GM04504 (cell line): ENCODE measurements at regions not wholly inside any gene's neighbourhood (a gene's known extent, or its start where the extent isn't known, plus 50 kb on each side); places are given as distances from the start of the nearest gene placed in this dataset.

Experiments used
- DNase-seq: peaks from one replicate; pipeline ENCODE4 v3.0.0-alpha.2; 2012; ENCODE audit warnings: low read depth

DNA sequence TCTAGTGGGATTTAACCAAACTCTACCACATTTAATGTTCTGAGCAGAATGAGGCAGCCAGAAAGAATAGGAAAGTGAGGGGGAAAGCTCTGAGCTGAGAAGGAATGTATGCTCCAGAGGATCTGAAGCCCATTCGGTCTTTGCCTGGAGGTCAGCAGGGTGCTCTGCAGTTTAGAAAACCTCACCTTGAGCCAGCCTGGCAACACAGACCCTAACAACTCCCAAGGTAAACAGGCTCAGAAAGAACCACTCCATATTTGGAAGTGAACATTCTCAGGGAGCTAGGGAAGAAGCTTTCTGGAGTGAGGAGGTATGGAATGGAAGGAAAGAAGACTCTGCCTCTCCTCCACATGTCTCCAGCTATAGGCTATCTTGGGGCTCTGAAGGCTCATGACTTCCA is 398.8 kb downstream of the SEC16B start:
- no peak for DNase-seq

DNA sequence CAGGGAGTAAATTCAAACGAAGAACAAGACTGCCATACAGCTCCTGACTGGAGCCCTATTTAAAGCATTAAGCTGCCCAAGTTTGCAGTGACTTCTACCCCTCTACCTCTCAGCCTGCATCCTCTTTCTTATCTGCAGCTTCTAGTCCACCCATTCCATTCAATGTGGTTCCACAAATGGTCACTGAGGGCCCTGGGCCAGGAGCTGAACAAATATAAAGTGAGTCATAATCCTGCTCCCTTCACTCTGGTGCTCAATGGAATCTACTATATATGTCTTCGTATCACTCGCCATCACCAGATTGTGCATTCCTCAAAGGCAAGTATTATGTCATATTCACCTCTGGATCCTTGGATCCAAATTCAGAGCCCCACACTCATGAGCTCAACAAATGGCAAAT is 398.7 kb downstream of the BRINP2 start:
- no peak for DNase-seq

DNA sequence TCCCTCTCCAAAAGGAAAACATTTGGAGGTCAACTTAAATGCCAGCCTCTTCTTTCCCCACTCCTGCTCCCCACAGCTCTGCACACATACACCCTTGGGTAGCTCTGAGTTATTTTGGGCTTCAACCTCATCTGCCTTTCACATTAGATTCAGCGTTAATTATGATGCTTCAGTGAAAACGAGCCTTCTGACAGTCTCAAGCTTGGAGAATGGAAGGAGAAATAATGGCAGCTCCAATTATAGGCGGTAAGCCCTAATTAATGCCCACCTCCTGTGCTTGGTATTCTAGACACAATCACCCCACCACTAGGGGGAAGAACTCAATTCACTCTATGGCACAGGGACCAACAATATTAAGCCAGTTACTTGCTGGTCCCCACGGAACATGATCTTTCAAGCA is 397.9 kb downstream of the BRINP2 start:
- DNase-seq: no peak

DNA sequence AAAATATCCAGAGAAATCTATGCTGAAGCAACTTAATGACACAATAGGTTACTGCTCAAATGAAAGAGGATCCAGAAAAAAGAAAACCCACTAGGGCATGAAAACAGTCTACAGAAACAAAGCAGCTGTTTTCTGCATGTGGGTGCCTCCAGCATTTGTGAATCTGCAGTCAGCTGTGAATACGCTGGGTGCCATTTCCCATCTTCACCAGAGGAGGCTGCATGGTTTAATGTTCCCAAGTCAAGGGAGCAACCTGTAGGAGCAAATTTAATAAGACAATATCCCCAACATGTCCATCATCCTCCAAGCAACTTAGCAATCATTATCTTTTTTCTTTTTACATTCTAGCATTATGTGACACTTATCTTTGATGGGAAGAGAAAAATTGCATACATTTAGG is 396.6 kb downstream of the BRINP2 start:
- DNase-seq: no peak

DNA sequence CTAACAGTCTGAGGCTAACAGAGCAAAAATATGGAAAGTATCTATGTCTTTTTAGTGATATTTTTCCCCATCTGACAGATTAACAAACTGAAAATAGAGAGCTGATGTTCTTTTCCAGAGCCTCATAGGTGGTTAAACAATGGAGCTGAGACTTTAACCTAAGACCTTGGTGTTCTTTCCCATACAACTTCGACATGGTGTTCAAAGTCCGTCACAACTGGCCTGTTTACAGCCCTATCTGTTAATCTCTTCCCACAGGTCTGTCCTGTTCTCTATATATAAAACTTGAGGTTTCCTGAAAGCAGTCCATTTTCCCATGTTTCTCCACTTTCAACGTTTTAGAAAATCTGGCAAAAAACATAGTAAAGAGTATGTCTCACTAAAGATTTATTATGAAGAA is 395.7 kb downstream of the BRINP2 start:
- no peak for DNase-seq

DNA sequence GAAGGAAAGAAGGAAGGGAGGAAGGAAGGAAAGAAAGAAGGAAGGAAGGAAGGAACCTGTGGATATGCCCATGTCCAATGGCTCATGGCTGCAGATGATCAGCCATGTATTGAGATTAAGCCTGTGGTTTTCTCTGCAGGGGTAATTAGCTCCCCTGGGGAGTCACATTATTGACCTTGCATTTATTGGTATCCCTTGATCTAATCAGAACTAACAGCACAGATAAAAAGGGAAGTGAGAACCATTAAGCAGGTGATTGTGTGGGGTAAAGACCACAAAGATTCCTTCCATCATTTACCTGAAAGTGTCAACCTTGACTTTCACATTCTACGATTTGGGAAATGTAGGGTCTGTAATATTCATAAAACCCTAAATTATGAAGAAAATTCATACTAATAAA is 390.7 kb downstream of the BRINP2 start:
- DNase-seq: no peak

DNA sequence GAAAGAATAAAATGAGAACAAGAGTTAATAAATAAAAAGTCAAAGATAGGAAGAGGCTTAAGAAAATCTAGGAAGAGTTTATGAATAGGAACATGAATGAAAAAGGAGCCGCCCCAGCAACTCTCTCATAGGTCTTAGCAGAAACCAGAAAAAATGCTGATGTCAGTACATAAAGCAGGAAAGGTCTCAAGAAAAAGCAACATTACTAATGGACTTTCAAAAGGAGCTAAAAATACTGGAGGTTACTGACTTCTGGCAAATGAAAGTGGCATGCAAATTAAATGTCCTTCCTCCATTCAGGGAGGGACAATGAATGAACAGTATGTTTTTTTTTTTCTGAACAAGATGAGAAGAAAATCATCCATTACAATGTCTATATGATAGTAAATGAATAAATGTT is 387.6 kb downstream of the BRINP2 start:
- no peak for DNase-seq

DNA sequence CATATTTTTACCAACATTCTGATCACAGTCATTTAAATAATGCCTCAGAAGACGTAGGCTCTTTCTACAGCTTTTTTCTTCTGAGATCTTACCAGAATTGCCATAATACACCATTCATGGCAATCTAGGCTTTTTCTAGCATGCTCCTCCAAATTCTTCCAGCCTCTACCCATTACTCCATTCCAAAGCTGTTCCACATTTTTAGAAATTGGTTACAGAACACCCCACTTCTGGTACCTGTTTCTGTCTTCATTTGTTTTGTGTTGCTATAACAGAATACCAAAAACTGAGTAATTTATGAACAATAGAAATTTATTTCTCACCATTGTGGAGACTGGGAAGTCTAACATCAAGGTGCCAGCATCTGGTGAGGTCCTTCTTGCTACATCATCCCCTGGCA is 385.4 kb downstream of the BRINP2 start:
- no peak for DNase-seq

DNA sequence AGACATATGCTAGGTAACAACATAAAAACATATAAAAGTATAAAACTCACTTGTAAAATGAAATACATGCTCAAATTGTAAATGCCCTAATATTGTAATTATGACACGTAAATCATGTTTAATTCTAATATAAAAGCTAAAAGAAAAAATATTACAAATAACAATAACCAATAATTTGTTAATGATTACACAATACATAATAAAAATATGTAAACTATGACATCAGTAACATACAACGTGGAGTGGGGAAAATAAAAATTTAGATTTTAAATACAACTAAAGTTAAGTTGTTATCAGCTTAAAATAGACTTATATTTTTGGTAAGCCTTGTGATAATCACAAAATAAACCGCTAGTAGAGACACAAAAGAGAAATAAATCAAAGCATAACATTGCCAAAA is 376.4 kb downstream of the BRINP2 start:
- DNase-seq: no peak

DNA sequence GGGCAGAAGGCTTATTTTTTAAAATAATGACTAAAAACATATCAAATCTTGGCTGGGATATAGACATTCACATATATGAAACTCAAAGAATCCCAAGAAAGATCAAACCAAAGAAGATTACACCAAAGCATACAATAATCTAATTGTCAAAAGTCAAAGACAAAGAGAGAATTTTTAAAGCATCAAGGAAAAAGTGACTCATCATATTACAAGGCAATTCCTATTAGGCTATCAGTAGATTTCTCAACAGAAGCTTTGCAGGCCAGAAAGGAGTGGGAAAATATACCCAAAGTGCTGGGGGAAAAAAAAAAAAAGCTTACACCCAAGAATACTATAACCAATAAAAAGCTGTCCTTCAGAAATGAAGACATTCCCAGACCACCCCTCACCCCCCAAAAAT is 375.6 kb downstream of the BRINP2 start:
- no peak for DNase-seq

DNA sequence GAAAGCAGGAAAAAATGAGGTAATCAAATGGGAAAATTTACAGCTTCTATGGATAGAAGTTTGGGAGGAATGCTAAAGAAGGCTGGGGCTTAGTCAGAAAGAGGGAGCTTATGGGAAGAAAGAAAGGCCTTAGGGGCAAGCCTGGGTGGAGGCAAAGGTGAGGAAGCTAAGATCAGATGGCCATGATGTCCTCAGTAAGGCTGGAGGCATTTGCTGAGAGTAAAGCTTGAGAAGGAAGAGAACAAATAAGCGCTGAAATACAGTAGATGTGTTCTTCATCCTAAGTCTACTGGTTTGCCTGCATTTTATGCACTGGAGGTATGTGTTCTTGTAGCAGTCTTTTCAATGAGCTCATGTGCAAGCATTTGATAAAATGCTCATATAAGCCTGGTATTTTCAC is 355.4 kb downstream of the BRINP2 start:
- DNase-seq: no peak

DNA sequence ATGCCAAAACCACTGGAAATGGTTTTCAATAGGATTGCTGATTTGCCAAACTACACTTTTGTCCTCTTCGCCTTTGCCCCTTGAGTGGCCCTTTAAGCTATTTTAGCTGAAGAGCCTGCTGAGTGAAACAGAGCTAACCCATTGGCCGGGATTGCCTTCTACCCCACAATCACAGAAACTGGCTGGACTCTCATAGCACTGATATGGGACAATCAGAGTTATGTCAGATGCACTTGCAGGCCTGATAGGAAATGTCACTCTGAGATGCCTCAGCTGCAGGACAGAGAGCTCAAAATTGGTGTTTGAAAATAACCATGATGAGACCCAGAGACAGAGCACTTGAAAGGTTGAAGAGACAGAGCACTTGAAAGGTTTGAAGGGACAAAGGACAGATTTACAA is 354.4 kb downstream of the BRINP2 start:
- no peak for DNase-seq

DNA sequence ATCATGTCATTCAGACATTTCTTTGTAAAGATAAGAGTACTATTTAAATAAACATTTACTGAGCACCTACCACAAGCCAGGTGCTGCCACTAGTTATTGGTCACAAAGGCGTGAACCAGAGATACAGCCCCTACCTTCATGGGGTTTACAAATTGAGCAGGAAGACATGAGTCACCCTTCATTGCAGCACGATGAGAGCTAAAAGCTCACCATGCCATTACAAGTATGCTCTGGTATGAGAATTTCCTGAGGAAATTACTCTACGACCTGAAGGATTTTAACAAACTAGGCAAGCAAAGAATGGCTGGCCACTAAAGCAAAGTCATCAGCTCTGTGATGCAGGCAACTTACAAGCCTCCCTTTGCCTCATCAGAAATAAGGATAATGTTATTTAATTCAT is 346.8 kb downstream of the BRINP2 start:
- DNase-seq: no peak

DNA sequence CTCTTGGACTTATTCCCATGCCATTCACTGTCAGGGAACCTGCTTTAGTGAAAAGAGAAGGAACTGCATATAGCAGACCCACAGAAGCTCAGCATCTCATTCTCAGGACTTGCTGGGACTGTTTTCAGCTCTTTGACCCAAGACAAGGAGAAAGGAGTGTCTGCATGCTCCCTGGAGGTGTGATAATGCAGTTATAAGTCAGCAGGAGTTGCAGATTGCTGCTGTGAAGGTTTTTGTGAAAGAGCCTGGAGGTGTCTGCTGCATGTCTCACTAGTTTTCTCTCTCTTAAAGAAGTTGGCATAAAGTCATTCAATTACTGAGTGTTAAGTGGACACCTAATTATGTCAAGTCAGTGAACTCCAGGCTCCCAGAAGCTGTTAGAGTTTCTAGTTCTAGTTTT is 343.4 kb downstream of the BRINP2 start:
- no peak for DNase-seq

DNA sequence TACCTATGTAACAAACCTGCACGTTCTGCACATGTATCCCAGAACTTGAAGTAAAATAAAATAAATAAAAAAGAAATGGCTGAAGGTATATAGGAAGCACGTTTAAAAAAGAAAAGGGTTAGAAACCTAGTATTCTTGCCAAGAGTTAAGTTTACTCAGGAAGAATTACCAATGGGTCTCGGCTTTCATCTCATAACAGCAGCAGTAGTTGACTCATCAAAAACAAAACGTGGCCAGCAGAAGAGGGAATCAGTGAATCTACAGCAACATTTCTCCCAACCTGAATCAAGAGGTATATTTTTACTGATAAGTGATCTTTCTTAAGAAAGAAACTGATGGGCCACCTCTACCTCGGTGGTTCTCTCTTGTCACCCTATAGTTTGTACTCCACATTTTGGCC is 340.3 kb downstream of the BRINP2 start:
- DNase-seq: no peak

DNA sequence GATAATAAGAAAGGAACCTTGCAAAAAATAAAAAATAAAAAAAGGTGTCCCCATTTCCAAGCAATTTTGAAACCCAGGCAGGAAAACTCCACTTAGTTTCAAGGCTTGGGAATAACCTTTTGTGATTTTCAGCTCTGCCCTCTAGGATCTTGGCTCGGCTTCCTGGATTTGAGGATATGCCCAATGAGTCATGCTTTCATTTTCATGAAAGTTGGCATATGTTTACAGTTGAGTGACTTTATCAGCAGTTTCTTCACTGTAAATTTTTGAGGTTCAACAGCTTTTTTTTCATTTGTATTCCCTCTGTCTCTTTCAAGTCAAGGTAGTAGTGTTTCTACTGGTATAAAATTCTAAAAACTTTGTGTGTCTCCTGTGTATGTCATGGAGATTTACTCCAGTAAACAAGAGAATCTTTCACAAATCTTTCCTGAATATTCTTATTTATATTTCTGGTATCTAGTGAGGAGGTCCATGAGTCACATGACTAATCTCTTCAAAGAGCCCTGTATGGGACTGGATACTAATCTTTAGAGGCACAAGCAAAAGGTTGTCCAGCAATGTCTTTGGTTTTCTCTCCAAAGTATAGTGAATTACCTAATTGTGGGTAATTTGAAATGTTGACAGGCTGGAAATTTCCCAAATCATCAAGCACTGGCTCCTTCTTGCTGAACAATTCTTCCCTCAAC is 335.3 kb downstream of the BRINP2 start:
- DNase-seq: no peak

DNA sequence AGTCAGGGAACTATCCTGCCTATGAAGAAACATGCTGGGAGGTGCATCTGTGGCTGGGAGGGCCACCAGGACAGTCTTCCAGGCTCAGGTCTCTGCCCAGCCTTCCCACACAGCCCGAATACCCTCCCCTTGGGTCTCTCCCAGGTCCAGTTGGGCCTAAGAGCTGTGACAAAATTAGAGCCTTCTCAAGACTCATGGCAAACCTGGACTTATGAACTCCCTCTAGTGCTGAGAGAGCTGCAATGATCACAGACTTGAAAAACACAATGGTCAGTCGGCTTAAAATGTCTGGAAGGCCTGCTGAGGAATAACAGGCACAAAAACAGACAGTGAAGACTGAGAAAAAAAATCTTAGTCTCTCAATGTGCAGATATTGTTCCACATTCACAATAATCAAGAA is 325.1 kb downstream of the BRINP2 start:
- no peak for DNase-seq

DNA sequence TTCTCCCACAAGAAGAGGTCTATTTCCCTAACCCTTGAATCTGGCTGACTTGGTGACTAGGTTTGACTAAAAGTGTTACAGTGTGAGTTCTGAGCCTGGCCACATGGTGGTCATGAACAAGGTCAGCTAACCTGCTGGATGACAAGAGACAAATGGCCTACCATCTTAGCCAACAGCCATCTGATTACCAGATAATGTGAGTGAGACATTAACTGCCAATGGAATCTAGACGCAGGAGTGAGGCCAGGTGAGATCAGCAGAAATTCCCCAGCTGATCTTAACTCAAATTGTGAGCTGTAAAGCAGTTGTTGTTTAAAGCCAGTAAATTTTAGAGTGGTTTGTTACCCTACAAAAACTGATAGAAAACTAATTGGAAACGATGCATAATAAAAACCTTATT is 320.0 kb downstream of the BRINP2 start:
- no peak for DNase-seq

DNA sequence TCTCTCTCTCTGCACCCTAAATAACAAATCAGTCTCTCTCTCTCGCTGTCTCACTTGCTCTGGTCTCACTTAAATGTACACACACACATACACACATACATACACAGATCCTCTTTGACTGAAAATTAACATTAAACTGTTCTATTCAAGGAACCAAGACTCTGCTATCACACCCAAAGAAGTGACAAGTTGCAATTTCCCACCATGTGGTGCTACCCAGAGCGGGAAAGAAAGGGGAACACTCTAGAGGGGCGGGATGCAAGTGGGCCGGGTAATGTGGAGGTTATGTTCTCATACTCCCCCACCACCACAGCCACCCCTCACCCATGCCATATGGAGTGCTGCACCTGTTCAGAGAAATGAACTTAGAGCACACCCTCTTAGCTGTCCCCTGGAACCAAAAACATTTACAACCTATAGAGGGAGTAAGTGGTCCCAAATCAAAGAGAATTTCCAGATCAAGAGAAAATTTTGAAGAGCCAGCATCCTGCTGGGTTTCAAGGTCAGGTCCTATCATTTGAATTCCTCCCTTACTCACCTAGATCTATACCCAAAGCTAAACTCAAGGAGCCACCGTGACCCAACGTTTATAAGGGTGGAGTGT is 319.4 kb downstream of the BRINP2 start:
- DNase-seq: no peak

DNA sequence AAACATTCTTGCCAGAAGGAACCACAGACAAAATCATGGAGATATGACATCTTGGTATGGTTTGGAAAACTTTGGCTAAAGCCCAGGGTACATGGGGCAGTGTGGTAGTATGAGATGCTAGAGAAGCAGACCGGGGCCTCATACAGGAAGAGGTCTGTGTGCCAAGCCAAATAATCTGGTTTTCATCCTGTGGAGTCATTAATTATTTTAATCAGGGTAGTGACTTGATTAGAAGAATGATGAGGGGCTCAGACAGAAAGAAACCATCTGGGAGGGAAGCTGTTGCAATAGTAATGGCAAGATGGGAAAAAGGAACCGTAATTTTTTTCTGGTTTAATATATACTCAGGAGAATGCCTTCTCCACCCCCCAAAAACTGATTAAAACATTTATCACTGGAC is 318.0 kb downstream of the BRINP2 start:
- DNase-seq: no peak

DNA sequence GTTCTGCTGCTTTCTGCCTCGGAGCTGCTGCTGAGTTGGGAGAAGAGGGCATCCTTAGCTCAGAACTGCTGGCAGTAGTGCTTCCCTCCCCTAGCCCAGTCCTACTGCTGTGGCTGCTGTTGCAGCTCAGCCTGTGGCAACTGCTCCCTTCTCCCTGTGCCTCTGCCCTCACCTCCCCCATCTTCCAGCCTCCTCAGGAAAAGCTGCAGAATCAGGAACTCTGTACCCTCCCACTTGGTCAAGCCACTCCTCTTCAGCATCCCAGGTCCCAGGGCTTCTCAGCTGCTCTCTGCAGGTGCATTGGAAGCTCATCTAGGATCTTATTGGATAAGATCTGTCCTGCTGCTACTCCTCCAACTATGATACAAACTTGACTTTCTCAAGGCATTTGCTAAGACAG is 316.7 kb downstream of the BRINP2 start:
- no peak for DNase-seq

DNA sequence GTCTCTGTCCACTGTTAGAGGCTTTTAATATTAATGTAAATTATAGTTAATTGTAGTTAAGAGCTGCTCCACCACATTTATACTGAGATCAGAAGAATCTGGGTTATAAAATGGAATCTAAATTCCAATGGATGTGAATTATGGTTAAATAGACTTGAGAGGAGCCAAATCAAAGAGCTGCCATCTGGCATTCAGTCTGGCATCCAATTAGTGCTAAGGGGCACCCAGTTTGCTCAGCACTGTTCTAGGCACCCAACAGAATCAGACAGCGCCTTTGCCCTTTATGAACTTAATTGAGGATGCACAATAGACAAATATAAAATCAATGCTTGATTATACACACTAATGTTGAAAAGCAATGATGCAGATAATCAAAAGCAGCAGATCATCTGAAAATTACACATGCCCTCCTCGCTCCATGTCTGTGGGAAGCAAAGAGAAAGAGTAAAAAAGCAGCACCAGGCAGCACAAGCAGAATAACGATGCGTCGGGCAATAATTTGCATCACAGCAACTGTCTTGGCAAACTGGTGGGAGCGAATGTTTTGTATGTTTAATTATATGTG is 310.1 kb downstream of the BRINP2 start:
- no peak for DNase-seq

DNA sequence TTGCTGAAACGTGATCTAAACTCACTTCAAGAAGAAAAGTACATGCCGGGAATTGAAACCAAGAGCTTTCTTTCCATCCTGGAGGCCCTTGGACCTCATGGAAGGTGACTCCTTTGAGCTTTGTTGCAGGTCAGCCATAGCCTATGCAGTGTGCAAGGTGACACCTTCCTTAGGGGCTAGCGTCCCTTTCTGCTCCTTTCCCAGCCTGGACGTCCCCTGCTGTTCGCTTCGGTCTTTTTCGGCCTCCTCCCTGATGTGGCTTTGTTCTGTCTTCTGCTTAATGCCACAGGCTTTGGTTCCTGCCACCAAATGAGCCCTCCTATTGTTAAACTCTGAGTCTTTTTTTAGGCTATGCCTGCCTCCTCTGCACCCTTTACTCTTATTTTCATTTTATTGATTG is 308.8 kb downstream of the BRINP2 start:
- DNase-seq: no peak

DNA sequence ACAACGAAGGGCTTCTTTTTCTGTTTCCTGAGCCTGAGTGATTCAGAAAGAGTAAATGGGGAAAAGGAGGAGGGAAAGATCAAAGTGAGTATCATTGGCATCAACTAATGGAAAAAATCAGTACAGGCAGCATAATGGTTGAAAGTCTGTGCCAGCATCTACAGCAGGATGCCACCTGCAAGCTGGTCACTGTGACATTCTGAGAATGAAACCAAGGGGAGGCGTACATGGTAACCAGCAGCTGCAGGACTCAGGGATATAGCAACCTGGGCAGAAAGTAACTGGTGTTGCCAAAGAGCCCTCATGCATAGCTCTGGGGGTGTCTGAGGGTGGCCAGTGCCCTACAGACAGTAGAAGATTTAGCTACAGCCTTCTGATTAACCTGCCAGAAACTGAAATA is 305.9 kb downstream of the BRINP2 start:
- DNase-seq: no peak
